ENCODE measurements at regions not wholly inside any gene's neighbourhood (a gene's known extent, or its start where the extent isn't known, plus 50 kb on each side); places are given as distances from the start of the nearest gene placed in this dataset.

DNA sequence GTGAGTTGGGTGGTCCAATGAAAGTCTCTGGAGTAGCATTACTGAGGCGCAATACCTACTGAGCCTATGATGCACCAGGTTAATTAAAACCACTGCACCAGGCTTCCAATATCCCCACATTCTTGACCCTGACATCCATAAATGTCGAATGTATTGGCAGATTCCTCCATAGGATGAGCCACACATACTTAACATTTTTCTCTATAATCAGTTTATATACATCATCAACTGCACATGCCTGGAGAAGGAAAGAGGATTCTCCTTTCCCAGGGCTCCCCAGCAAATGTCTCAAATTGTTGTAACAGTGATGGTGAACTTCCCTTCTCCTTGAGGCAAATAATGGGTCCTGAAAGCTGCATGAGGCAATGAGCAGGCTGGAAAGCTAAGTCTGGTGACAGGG is 82.3 kb upstream of the LPP start:
- Histone ChIP-seq H3K27me3 (no peaks in the 10 kb centered on the region), H3K4me3 (no peak overlapping the region), H3K27ac (no peak overlapping the region), H3K9me3 (no peaks in the 10 kb centered on the region), H3K36me3 (no peaks in the 10 kb centered on the region), H3K4me1 (no peaks in the 10 kb centered on the region)
- intact Hi-C loops (cut with DNase I), result no loop called here
- no peak for TF ChIP-seq CTCF (IDR thresholded peaks at IDR 0.05)
- no peak for ATAC-seq
- DNase-seq, result no peak

GRCh38 chr3:188076176-188076575 is 77.8 kb upstream of the LPP start:
- ATAC-seq (no peak), DNase-seq (no peak)
- Histone ChIP-seq H3K9me3 (no peaks in the 10 kb centered on the region), H3K4me3 (no peak overlapping the region), H3K36me3 (no peaks in the 10 kb centered on the region), H3K4me1 (no peaks in the 10 kb centered on the region), H3K27me3 (no peaks in the 10 kb centered on the region), H3K27ac (no peak overlapping the region)
- no peak for TF ChIP-seq CTCF (IDR thresholded peaks at IDR 0.05)
- intact Hi-C loops (cut with DNase I), result no loop called here

- ATAC-seq, result no peak
- Histone ChIP-seq H3K36me3 (no peaks in the 10 kb centered on the region), H3K9me3 (no peaks in the 10 kb centered on the region), H3K27me3 (no peaks in the 10 kb centered on the region), H3K27ac (no peak overlapping the region), H3K4me1 (no peaks in the 10 kb centered on the region), H3K4me3 (no peak overlapping the region)
- TF ChIP-seq CTCF (IDR thresholded peaks at IDR 0.05), result no peak
- intact Hi-C loops (cut with DNase I), result no loop called here
- DNase-seq, result no peak
These were observed 76.7 kb upstream of the LPP start for GRCh38 chr3:188077160-188077799.

DNA sequence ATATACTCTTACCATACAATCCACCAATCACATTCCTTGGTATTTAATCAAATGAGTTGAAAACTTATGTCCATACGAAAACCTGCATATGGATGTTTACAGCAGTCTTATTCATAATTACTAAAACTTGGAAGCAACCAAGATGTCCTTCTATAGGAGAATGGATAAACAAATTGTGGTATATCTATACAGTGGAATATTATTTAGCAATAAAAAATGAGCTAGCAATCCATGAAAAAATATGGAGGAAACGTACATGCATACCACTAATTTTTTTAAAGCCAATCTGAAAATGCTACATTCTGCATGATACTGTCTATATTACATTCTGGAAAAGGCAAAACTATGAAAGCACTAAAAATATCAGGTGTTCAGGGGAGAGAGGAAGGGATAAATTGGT is 73.9 kb upstream of the LPP start:
- H3K27ac ChIP-seq, result no peak overlapping the region
- H3K4me1 ChIP-seq, result no peaks in the 10 kb centered on the region
- DNase-seq (no peak), ATAC-seq (no peak)
- no peaks in the 10 kb centered on the region for H3K36me3 ChIP-seq
- intact Hi-C loops (cut with DNase I), result no loop called here
- no peak overlapping the region for H3K4me3 ChIP-seq
- no peaks in the 10 kb centered on the region for H3K9me3 ChIP-seq
- no peak for TF ChIP-seq CTCF (IDR thresholded peaks at IDR 0.05)
- no peaks in the 10 kb centered on the region for H3K27me3 ChIP-seq

DNA sequence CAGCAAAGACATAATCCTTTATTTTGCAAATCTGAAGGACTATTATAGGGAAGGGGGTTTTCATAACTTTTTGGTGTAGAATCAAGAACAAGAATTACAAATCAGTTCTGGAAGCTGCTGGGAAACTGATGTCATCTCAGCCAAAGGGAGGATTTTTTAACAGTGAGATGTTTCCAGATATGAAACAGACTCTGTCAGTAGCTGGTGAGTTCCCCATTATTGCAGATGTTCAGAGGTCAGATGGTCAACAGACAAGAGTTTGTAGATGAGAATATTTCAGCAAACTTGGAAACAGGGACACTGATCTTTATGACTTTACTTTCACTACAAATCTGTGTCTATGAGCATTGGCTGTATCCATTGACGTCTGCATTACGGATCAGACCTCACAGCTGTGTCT is 71.9 kb upstream of the LPP start:
- ATAC-seq, result no peak
- intact Hi-C loops (cut with DNase I), result no loop called here

More for the DNA sequence above, 71.9 kb upstream of the LPP start:
- H3K9me3 ChIP-seq, result no peaks in the 10 kb centered on the region
- H3K4me3 ChIP-seq, result no peak overlapping the region
- no peaks in the 10 kb centered on the region for H3K36me3 ChIP-seq
- no peak for TF ChIP-seq CTCF (IDR thresholded peaks at IDR 0.05)
- no peaks in the 10 kb centered on the region for H3K27me3 ChIP-seq
- DNase-seq, result no peak
- H3K27ac ChIP-seq, result no peak overlapping the region
- H3K4me1 ChIP-seq, result peaks cover 0 to 9% of the 10 kb centered on the region in 2 donors
